ENCODE measurements at regions not wholly inside any gene's neighbourhood (a gene's known extent, or its start where the extent isn't known, plus 50 kb on each side); places are given as distances from the start of the nearest gene placed in this dataset.
"Not testable (repeated sequence)": the region's sequence is repeated elsewhere in the genome, so short reads cannot be mapped to it uniquely, and the experiment has no call there.

GRCh38 chr7:64469673-64470072, 93.2 kb downstream of the ZNF680 start:
- DNase-seq: no peak

- no peak for DNase-seq
These were observed 97.3 kb downstream of the ZNF680 start for GRCh38 chr7:64465551-64465950.

- DNase-seq: peak; percentile 80 to 90
These were observed 99.1 kb downstream of the ZNF680 start for GRCh38 chr7:64463636-64464375.

- DNase-seq: not testable (repeated sequence)
These were observed 103.0 kb downstream of the ZNF680 start for GRCh38 chr7:64459858-64460257.

GRCh38 chr7:64433590-64433989, 119.8 kb downstream of the ZNF736 start:
- no peak for DNase-seq

GRCh38 chr7:64431838-64432237, 118.1 kb downstream of the ZNF736 start:
- DNase-seq: no peak

- no peak for DNase-seq
These were observed 115.5 kb downstream of the ZNF736 start for GRCh38 chr7:64429232-64429631.

- not testable (repeated sequence) for DNase-seq
These were observed 111.7 kb downstream of the ZNF736 start for GRCh38 chr7:64425436-64425835.

- DNase-seq: no peak
These were observed 93.4 kb downstream of the ZNF736 start for GRCh38 chr7:64407148-64407547.

Data from NCI-H187 (cell line).